Liver (tissue), 7 donors: ENCODE measurements at regions not wholly inside any gene's neighbourhood (a gene's known extent, or its start where the extent isn't known, plus 50 kb on each side); places are given as distances from the start of the nearest gene placed in this dataset.

Source experiments
- DNase-seq: peaks from one replicate; pipeline ENCODE4 v3.0.0-alpha.2; 2017; ENCODE audit warnings: low spot score
- H3K27ac ChIP-seq, 2 donors: one replicate each; pipeline ENCODE4 v1.7.0; 2013; ENCODE audit warnings: inconsistent platforms in 2 of 2, low read length in 2 of 2, control low read depth in 1 of 2, low read depth in 1 of 2, mild to moderate bottlenecking in 1 of 2
- H3K27me3 ChIP-seq, 4 donors: one replicate each; pipeline versions ENCODE4 v1.6.1 to v1.7.0; 2013; ENCODE audit warnings: low read length in 3 of 4, inconsistent platforms in 1 of 4, mild to moderate bottlenecking in 1 of 4, moderate library complexity in 1 of 4; ENCODE audit not compliant: control insufficient read depth in 4 of 4, insufficient read depth in 4 of 4
- H3K36me3 ChIP-seq, 4 donors: one replicate each; pipeline versions ENCODE4 v1.6.1 to v1.7.0; 2013; ENCODE audit warnings: low read length in 3 of 4, mild to moderate bottlenecking in 3 of 4, low read depth in 1 of 4, moderate library complexity in 1 of 4; ENCODE audit not compliant: control insufficient read depth in 4 of 4, insufficient read depth in 3 of 4
- H3K4me1 ChIP-seq, 4 donors: one replicate each; pipeline versions ENCODE4 v1.6.1 to v1.7.0; 2013; ENCODE audit warnings: low read length in 3 of 4, mild to moderate bottlenecking in 3 of 4, moderate library complexity in 1 of 4; ENCODE audit not compliant: control insufficient read depth in 4 of 4, insufficient read depth in 4 of 4
- H3K4me3 ChIP-seq, 3 donors: one replicate each; pipeline versions ENCODE4 v1.6.1 to v1.7.0; 2013; ENCODE audit warnings: low read length in 3 of 3, control low read depth in 1 of 3, low read depth in 1 of 3, mild to moderate bottlenecking in 1 of 3
- H3K9ac ChIP-seq, 2 donors: one replicate each; pipeline ENCODE4 v1.7.0; 2013; ENCODE audit warnings: low read length in 2 of 2, mild to moderate bottlenecking in 2 of 2, moderate library complexity in 2 of 2, control low read depth in 1 of 2, low read depth in 1 of 2
- H3K9me3 ChIP-seq, 4 donors: one replicate each; pipeline versions ENCODE4 v1.6.1 to v1.7.0; 2013; ENCODE audit warnings: low read length in 3 of 4; ENCODE audit not compliant: control insufficient read depth in 4 of 4
- EGR1 ChIP-seq, 2 donors: IDR thresholded peaks; 2 replicates each; pipeline ENCODE4 v1.6.1; 2016 to 2018; ENCODE audit warnings: antibody characterized with exemption in 2 of 2, low read depth in 2 of 2
- FOXA1 ChIP-seq: IDR thresholded peaks from 2 replicates; pipeline ENCODE4 v1.6.1; 2016; ENCODE audit warnings: antibody characterized with exemption
- FOXA2 ChIP-seq: IDR thresholded peaks from 2 replicates; pipeline ENCODE4 v1.6.1; 2016; ENCODE audit warnings: antibody characterized with exemption
- GABPA ChIP-seq, 2 donors: IDR thresholded peaks in 1 of 2; conservative IDR thresholded peaks in 1 of 2; 2 replicates each; pipeline ENCODE4 v1.6.1; 2016; ENCODE audit warnings: antibody characterized with exemption in 2 of 2, mild to moderate bottlenecking in 1 of 2, moderate library complexity in 1 of 2
- HNF4A ChIP-seq, 2 donors: conservative IDR thresholded peaks; 2 replicates each; pipeline ENCODE4 v1.6.1; 2016; ENCODE audit warnings: antibody characterized with exemption in 2 of 2, mild to moderate bottlenecking in 2 of 2
- HNF4G ChIP-seq: IDR thresholded peaks from 2 replicates; pipeline ENCODE4 v1.6.1; 2016; ENCODE audit warnings: antibody characterized with exemption
- JUND ChIP-seq, 2 donors: IDR thresholded peaks; 2 replicates each; pipeline ENCODE4 v1.6.1; 2016; ENCODE audit warnings: antibody characterized with exemption in 2 of 2
- NR2F2 ChIP-seq: IDR thresholded peaks from 2 replicates; pipeline ENCODE4 v1.6.1; 2016; ENCODE audit warnings: antibody characterized with exemption
- RAD21 ChIP-seq, 2 donors: IDR thresholded peaks; 2 replicates each; pipeline ENCODE4 v1.6.1; 2016; ENCODE audit warnings: antibody characterized with exemption in 2 of 2, mild to moderate bottlenecking in 2 of 2
- RXRA ChIP-seq, 2 donors: IDR thresholded peaks; 2 replicates each; pipeline ENCODE4 v1.6.1; 2017 to 2018; ENCODE audit warnings: antibody characterized with exemption in 2 of 2, mild to moderate bottlenecking in 1 of 2
- SP1 ChIP-seq: IDR thresholded peaks from 2 replicates; pipeline ENCODE4 v1.6.1; 2018; ENCODE audit warnings: antibody characterized with exemption, mild to moderate bottlenecking
- TAF1 ChIP-seq: conservative IDR thresholded peaks from 2 replicates; pipeline ENCODE4 v1.6.1; 2016; ENCODE audit warnings: antibody characterized with exemption, mild to moderate bottlenecking
- YY1 ChIP-seq: IDR thresholded peaks from 2 replicates; pipeline ENCODE4 v1.6.1; 2016; ENCODE audit warnings: antibody characterized with exemption, mild to moderate bottlenecking
- WGBS: extraction: QIAGEN DNeasy Blood & Tissue Kit; methylation state at CpG from one replicate; pipeline ENCODE4 v1.1.7; 2013; 5-methylcytosine and 5-hydroxymethylcytosine counted together
- TF ChIP-seq, protein P1 (sequence below): IDR thresholded peaks from 2 replicates; pipeline ENCODE4 v1.6.1; 2016; ENCODE audit warnings: antibody characterized with exemption
- TF ChIP-seq, protein P2 (sequence below): IDR thresholded peaks from 2 replicates; pipeline ENCODE4 v1.6.1; 2016; ENCODE audit warnings: antibody characterized with exemption
- TF ChIP-seq, protein P3 (sequence below): IDR thresholded peaks from 2 replicates; pipeline ENCODE4 v1.6.1; 2016; ENCODE audit warnings: antibody characterized with exemption
- donor health status: healthy.
- donor health status: healthy.
- donor health status: healthy.
- donor health status: healthy.

DNA sequence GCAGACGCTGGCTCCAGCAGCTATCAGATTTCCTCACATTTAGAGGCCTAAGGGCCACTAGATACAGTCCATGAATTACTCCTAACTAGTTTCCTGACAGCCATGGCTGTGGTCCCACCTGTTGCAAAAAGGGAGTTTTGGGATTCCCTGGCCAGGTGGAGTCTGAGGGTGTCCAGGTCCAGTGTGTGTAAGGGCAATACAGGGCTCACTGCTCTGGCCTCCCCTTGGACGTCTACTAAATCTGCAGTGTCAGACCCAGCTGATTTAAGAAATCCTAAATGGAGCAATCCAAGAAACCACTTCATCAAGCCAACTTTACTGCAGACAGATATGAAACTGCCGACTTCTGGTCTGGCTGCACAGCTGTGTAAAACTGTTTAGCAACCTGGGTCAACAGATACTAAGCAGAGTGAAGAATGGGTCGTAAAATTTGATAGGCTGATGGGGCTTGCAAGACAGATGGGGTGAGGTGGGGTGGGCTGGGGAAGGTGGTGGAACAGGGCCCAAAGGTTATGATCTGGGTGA lies 116.4 kb downstream of the GADD45G start:
- TF ChIP-seq SP1 (no peak), YY1 (no peak), FOXA2 (no peak), FOXA1 (no peak), RAD21 (IDR thresholded peaks at IDR 0.05) (no peak), HNF4G (no peak), NR2F2 (no peak)
- TF ChIP-seq, protein P1, sequence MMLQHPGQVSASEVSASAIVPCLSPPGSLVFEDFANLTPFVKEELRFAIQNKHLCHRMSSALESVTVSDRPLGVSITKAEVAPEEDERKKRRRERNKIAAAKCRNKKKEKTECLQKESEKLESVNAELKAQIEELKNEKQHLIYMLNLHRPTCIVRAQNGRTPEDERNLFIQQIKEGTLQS, result no peak
- TF ChIP-seq, protein P2, sequence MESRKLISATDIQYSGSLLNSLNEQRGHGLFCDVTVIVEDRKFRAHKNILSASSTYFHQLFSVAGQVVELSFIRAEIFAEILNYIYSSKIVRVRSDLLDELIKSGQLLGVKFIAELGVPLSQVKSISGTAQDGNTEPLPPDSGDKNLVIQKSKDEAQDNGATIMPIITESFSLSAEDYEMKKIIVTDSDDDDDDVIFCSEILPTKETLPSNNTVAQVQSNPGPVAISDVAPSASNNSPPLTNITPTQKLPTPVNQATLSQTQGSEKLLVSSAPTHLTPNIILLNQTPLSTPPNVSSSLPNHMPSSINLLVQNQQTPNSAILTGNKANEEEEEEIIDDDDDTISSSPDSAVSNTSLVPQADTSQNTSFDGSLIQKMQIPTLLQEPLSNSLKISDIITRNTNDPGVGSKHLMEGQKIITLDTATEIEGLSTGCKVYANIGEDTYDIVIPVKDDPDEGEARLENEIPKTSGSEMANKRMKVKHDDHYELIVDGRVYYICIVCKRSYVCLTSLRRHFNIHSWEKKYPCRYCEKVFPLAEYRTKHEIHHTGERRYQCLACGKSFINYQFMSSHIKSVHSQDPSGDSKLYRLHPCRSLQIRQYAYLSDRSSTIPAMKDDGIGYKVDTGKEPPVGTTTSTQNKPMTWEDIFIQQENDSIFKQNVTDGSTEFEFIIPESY, result no peak
- TF ChIP-seq, protein P3, sequence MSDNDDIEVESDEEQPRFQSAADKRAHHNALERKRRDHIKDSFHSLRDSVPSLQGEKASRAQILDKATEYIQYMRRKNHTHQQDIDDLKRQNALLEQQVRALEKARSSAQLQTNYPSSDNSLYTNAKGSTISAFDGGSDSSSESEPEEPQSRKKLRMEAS, result no peak
- Histone ChIP-seq H3K9me3 (peaks cover 0 to 3% (median 0%) of the 10 kb centered on the region in 4 donors), H3K36me3 (no peaks in the 10 kb centered on the region), H3K4me3 (no peak overlapping the region), H3K27ac (no peak overlapping the region), H3K4me1 (peaks cover 0 to 10% (median 5%) of the 10 kb centered on the region in 4 donors), H3K9ac (no peak overlapping the region), H3K27me3 (no peaks in the 10 kb centered on the region)
- no peak for DNase-seq
- WGBS, result 68% methylated on average over 4 of the region's 4 CpGs

DNA sequence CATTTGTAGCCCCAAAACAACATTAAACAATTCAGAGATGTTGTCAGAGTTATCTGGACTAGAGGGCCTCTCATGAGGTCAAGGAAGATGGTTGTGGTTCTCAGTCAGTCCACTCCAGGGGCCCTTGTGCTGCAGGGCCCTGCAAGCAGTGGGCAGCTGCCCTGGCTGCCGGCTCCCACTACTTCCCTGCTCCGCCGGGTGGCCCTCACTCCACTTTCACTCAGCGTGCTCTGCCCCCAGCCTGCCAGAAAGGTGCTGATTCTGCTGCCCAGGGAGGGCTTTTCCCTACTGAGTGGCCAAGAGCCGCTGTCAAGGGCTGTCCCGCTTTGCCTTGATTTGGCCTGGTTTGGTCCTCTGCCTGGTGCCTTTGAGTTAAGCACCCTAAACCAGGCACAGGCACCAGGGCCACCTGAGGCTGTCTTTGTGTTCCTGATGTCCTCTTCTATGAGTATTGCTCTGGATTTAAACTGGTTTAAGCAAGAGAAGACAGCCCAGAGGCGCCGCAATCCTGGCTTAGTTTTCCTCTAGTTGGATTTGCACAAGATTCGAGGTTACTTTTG lies 117.2 kb downstream of the GADD45G start:
- Histone ChIP-seq H3K9ac (no peak overlapping the region), H3K27me3 (no peaks in the 10 kb centered on the region), H3K27ac (no peak overlapping the region), H3K4me3 (no peak overlapping the region), H3K36me3 (no peaks in the 10 kb centered on the region), H3K4me1 (peaks cover 0 to 10% (median 5%) of the 10 kb centered on the region in 4 donors), H3K9me3 (peaks cover 0 to 3% (median 0%) of the 10 kb centered on the region in 4 donors)
- TF ChIP-seq SP1, result no peak
- TF ChIP-seq JUND (IDR thresholded peaks at IDR 0.05), result no peak
- no peak for TF ChIP-seq RXRA (IDR thresholded peaks at IDR 0.05)
- TF ChIP-seq HNF4A (conservative IDR thresholded peaks at IDR 0.05), result no peak
- no peak for TF ChIP-seq EGR1 (IDR thresholded peaks at IDR 0.05; ENCODE audit: low read depth in 2 of 2)
- TF ChIP-seq TAF1, result no peak
- no peak for TF ChIP-seq NR2F2
- WGBS, result 96% methylated on average over 9 of the region's 9 CpGs
- DNase-seq, result no peak

DNA sequence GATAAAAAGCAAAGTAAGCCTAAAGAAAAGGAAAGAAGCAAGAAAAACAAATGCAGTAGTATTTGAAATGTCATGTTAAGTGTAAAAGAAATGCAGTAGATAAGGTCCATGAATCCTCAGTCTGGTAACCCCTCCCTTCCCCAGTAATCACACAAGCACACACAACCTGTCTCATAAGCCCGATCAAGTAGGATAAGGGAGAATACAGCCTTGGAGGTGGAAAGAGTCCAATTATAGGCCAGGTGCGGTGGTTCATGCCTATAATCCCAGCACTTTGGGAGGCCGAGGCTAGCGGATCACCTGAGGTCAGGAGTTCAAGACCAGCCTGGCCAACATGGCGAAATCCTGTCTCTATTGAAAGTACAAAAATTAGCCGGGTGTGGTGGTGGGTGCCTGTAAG lies 117.9 kb downstream of the GADD45G start:
- H3K9ac ChIP-seq, result no peak overlapping the region
- peaks cover 0 to 10% (median 5%) of the 10 kb centered on the region in 4 donors for H3K4me1 ChIP-seq
- no peak overlapping the region for H3K4me3 ChIP-seq
- no peaks in the 10 kb centered on the region for H3K27me3 ChIP-seq
- H3K9me3 ChIP-seq, result peaks cover 0 to under 1% (median 0%) of the 10 kb centered on the region in 4 donors
- WGBS, result 86% methylated on average over 6 of the region's 6 CpGs
- H3K36me3 ChIP-seq, result no peaks in the 10 kb centered on the region
- TF ChIP-seq HNF4A (conservative IDR thresholded peaks at IDR 0.05) (no peak), RXRA (IDR thresholded peaks at IDR 0.05) (no peak), HNF4G (no peak), FOXA2 (no peak), JUND (IDR thresholded peaks at IDR 0.05) (no peak), SP1 (no peak), GABPA (IDR thresholded peaks at IDR 0.05 in 1 of 2, conservative IDR thresholded peaks at IDR 0.05 in 1 of 2) (no peak), RAD21 (IDR thresholded peaks at IDR 0.05) (no peak), EGR1 (IDR thresholded peaks at IDR 0.05; ENCODE audit: low read depth in 2 of 2) (no peak), FOXA1 (no peak)
- TF ChIP-seq, protein P1, result no peak
- TF ChIP-seq, protein P2, result no peak
- TF ChIP-seq, protein P3, result no peak
- H3K27ac ChIP-seq, result no peak overlapping the region
- no peak for DNase-seq
